GM12878 (cell line): ENCODE measurements at regions not wholly inside any gene's neighbourhood (a gene's known extent, or its start where the extent isn't known, plus 50 kb on each side); places are given as distances from the start of the nearest gene placed in this dataset.
A peak's percentile ranks its signal among the peaks of the same experiment; 100 is the strongest.

Source experiments
- ATAC-seq: fragments of 200-7000 bp; cut with Tn5 transposase; 3 replicates; pipeline ENCODE4 v1.9.1; 2020; ENCODE audit warnings: mild to moderate bottlenecking, moderate library complexity
- BruUV-seq: library from RNA; stranded (reverse); fragments of 400-500 nt; replicated peaks from 2 replicates; lab custom pipeline; 2021; lab: Mats Ljungman, UMichigan
- CTCF ChIA-PET: fragments of 300-600 bp; sonication (Branson Sonifier 250); formaldehyde crosslinking; extraction: SDS; loops from one replicate; lab custom pipeline; 2021; ENCODE audit warnings: inconsistent platforms; lab: Yijun Ruan, JAX
- POLR2A ChIA-PET: fragments of 350-600 bp; formaldehyde crosslinking; extraction: SDS; loops from one replicate; lab custom pipeline; 2021; ENCODE audit warnings: inconsistent platforms; lab: Charles Lee
- RAD21 ChIA-PET: fragments of 300-600 bp; sonication (Branson Sonifier 250); formaldehyde crosslinking; loops from one replicate; lab custom pipeline; 2023; ENCODE audit warnings: antibody characterized with exemption; ENCODE audit not compliant: unreplicated experiment; lab: Charles Lee
- SMC1A ChIA-PET: fragments of 300-600 bp; sonication (Branson Sonifier 250); formaldehyde crosslinking; loops from one replicate; lab custom pipeline; 2023; ENCODE audit not compliant: unreplicated experiment, uncharacterized antibody; lab: Charles Lee
- DNase-seq: peaks from one replicate; pipeline ENCODE4 v3.0.0-alpha.2; 2011; ENCODE audit warnings: low read depth, low spot score
- FAIRE-seq: peaks from 3 replicates; lab custom pipeline; 2011; peaks lifted over from hg19 to GRCh38; lab: Jason Lieb, UNC
- H2AFZ ChIP-seq: 2 replicates; pipeline ENCODE4 v1.6.0; 2011; ENCODE audit warnings: low read depth, low read length, control low read depth; ENCODE audit not compliant: control insufficient read depth
- H3K27ac ChIP-seq: 2 replicates; pipeline ENCODE4 v1.5.1; 2011; ENCODE audit warnings: control low read depth; ENCODE audit not compliant: control insufficient read depth, insufficient read depth
- H3K27me3 ChIP-seq, 2 experiments: replicated peaks in 1 of 2; 2 replicates each; pipeline versions ENCODE4 v1.6.0 to v1.6.1; 2011; ENCODE audit warnings: low read length in 1 of 2; ENCODE audit not compliant: control insufficient read depth in 2 of 2, insufficient read depth in 2 of 2
- H3K36me3 ChIP-seq, 2 experiments: 2 replicates each; pipeline ENCODE4 v1.5.1; 2011; ENCODE audit warnings: low read length in 1 of 2; ENCODE audit not compliant: control insufficient read depth in 2 of 2, insufficient read depth in 2 of 2
- H3K4me1 ChIP-seq: 2 replicates; pipeline ENCODE4 v1.6.1; 2011; ENCODE audit warnings: mild to moderate bottlenecking, low read length, moderate library complexity, mixed read lengths; ENCODE audit not compliant: control insufficient read depth, insufficient read depth
- H3K4me2 ChIP-seq: 2 replicates; pipeline ENCODE4 v1.6.0; 2011; ENCODE audit warnings: control low read depth; ENCODE audit not compliant: control insufficient read depth, insufficient read depth
- H3K4me3 ChIP-seq: fragments of 200-600 bp; sonication (generic); 2 replicates; pipeline ENCODE4 v1.5.1; 2016
- H3K79me2 ChIP-seq: 2 replicates; pipeline ENCODE4 v1.6.0; 2011; ENCODE audit warnings: low read length; ENCODE audit not compliant: control insufficient read depth, insufficient read depth
- H3K9ac ChIP-seq: 2 replicates; pipeline ENCODE4 v1.8.0; 2011; ENCODE audit warnings: low read length, control low read depth, mixed read lengths; ENCODE audit not compliant: control insufficient read depth, insufficient read depth
- H3K9me3 ChIP-seq: replicated peaks from 3 replicates; pipeline ENCODE4 v1.5.1; 2011; ENCODE audit warnings: mild to moderate bottlenecking, low read length; ENCODE audit not compliant: control insufficient read depth, insufficient read depth
- H4K20me1 ChIP-seq: 2 replicates; pipeline ENCODE4 v1.6.0; 2011; ENCODE audit not compliant: control insufficient read depth, insufficient read depth
- CEBPB ChIP-seq, 2 experiments: fragments of 150-350 bp in 1 of 2; IDR thresholded peaks; 2 replicates each; pipeline ENCODE4 v1.6.1; 2012 to 2014; ENCODE audit warnings: low read depth in 2 of 2, low read length in 2 of 2, borderline replicate concordance in 1 of 2, inconsistent platforms in 1 of 2
- HDAC6 ChIP-seq: fragments of 200-600 bp; sonication (generic); IDR thresholded peaks from one replicate; pipeline ENCODE4 v1.8.0; 2017; ENCODE audit warnings: antibody characterized with exemption; ENCODE audit not compliant: unreplicated experiment
- KLF5 ChIP-seq: fragments of 450-650 bp; IDR thresholded peaks from 2 replicates; pipeline ENCODE4 v1.6.1; 2014; ENCODE audit warnings: mild to moderate bottlenecking; ENCODE audit not compliant: partially characterized antibody
- MEF2A ChIP-seq: IDR thresholded peaks from 2 replicates; pipeline ENCODE4 v1.6.1; 2011; ENCODE audit warnings: low read depth, mild to moderate bottlenecking, low read length, moderate library complexity; ENCODE audit not compliant: insufficient read depth
- RAD21 ChIP-seq: IDR thresholded peaks from 2 replicates; pipeline ENCODE4 v1.6.1; 2011; ENCODE audit warnings: mild to moderate bottlenecking, low read depth, low read length, moderate library complexity; ENCODE audit not compliant: insufficient read depth
- SMC3 ChIP-seq: IDR thresholded peaks from 2 replicates; pipeline ENCODE4 v1.6.1; 2011; ENCODE audit warnings: low read length, improper control_type of control experiment, borderline replicate concordance
- WGBS: methylation state at CpG from one replicate; pipeline ENCODE4 v1.1.6; 2016; ENCODE audit warnings: low lambda C conversion rate; ENCODE audit not compliant: insufficient replicate concordance, insufficient coverage; ENCODE audit errors: missing lambda C conversion rate; 5-methylcytosine and 5-hydroxymethylcytosine counted together
- in situ Hi-C: fragments of 300-500 bp; cut with MboI; formaldehyde crosslinking; loops from 9 replicates; pipeline ENCODE4 v1.14.3; 2018; ENCODE audit warnings: mixed read lengths
- intact Hi-C: fragments of 100-400 bp; cut with micrococcal nuclease; formaldehyde crosslinking; loops from one replicate; pipeline ENCODE4 v1.14.2; 2022; ENCODE audit not compliant: unreplicated experiment
- TF ChIP-seq, protein P1 (sequence below): IDR thresholded peaks from 2 replicates; pipeline ENCODE4 v1.6.1; 2012; ENCODE audit warnings: mild to moderate bottlenecking, low read depth, low read length
- TF ChIP-seq, protein P2 (sequence below): fragments of 450-650 bp; conservative IDR thresholded peaks from 2 replicates; pipeline ENCODE4 v1.6.1; 2017; ENCODE audit warnings: mild to moderate bottlenecking, moderate library complexity

DNA sequence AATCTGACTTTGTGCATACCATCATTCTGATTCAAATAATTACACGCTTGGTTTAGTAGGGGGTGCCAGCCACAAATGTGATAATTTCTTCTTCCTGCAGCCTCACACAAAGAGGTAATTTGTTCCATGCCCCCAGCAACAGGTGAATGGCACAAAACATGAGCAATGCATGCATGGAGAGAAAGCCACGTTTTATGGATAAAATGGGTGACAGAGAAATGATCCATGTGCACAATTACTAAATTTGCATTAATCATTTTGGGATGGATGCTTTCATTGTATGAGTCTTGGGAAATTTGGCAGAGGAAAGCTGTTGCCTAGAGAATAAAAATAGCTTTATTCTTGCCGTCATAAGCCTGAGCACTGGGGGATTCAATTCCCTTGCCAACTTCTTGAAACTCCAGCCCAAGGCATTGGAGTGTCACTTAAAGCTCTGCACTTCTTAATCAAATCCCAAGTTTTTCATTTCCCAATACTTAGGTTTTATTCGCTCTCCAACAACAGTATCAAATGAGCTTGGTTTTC, 411.6 kb downstream of the GBE1 start:
- Histone ChIP-seq H3K79me2 (no peaks in the 10 kb centered on the region), H3K9ac (no peak overlapping the region), H3K27ac (no peak overlapping the region), H3K27me3 (no peaks in the 10 kb centered on the region), H4K20me1 (no peaks in the 10 kb centered on the region), H3K4me1 (no peaks in the 10 kb centered on the region), H3K4me3 (no peak overlapping the region), H3K36me3 (no peaks in the 10 kb centered on the region), H3K4me2 (no peak overlapping the region), H3K9me3 (no peaks in the 10 kb centered on the region), H2AFZ (no peak overlapping the region)
- ChIA-PET SMC1A (interaction anchor here (0.6 to 0.8 kb wide), 2 partner anchors 26 to 556 kb away, joined by 3 read pairs; no protein-coding TSS in a partner anchor), POLR2A (no interaction called here), RAD21 (no interaction called here), CTCF (interaction anchor here (0.7 to 2.6 kb wide), 2 partner anchors 10 to 48 kb away, joined by 4 to 10 read pairs; no protein-coding TSS in a partner anchor)
- in situ Hi-C loops (no loop called here), intact Hi-C loops (no loop called here)
- TF ChIP-seq MEF2A (no peak), CEBPB (IDR thresholded peaks at IDR 0.05; ENCODE audit: borderline replicate concordance in 1 of 2, low read depth in 2 of 2, low read length in 2 of 2) (no peak)
- no TSS peak for BruUV-seq
- FAIRE-seq (no peak), ATAC-seq (no peak), DNase-seq (no peak)
- WGBS: 15% methylated on average over 4 of the region's 4 CpGs

DNA sequence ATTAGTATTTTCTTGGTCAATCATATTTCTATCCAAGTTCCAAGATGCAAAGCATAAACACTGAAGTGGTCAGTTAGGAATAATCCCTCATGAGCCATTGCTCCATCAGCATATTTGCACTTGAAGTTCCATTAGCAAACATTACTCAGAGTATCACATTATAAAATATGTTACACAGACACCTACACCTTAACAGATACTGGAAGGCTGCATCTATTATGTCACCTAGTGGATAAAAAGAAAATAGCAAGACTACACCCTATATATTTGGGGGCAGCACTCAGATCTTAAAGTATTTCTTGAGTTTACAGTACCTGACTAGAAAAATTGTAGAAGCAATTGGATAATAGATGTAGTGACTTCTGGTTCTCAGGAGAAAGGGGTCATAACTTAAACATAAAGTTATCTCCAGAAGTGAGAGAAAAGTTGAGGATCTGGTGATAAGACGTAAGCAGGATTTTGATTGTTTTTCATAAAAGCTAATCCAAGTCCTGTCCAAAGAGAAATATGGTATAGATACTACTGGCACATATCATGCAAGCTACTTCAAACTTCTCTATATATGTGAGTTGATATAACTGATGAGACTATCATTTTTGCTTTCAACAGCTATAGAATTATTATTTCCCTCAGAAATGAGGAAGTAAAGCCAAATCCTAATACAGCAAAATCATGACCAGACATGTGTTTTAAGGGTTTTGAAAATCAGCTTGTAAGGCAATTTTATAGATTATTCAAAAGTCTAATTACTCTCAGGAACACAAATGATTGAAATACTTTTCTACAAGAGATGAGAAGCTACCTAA, 422.2 kb downstream of the GBE1 start:
- H3K9me3 ChIP-seq: no peaks in the 10 kb centered on the region
- ChIA-PET CTCF (interaction anchor here (0.6 to 3.8 kb wide), 14 partner anchors 10 to 554 kb away, joined by 3 to 52 read pairs (median 4); no protein-coding TSS in a partner anchor), POLR2A (no interaction called here), RAD21 (interaction anchor here (0.8 to 1.4 kb wide), 3 partner anchors 14 to 38 kb away, joined by 3 to 4 read pairs (median 4); no protein-coding TSS in a partner anchor), SMC1A (interaction anchor here (0.6 to 3.6 kb wide), 5 partner anchors 12 to 51 kb away, joined by 3 to 27 read pairs (median 3); no protein-coding TSS in a partner anchor)
- no peak for DNase-seq
- no peaks in the 10 kb centered on the region for H3K79me2 ChIP-seq
- no peaks in the 10 kb centered on the region for H3K36me3 ChIP-seq
- no peak overlapping the region for H3K9ac ChIP-seq
- BruUV-seq: no TSS peak
- H3K4me3 ChIP-seq: no peak overlapping the region
- H2AFZ ChIP-seq: no peak overlapping the region
- 96% methylated on average over 1 of the region's 1 CpG for WGBS
- H4K20me1 ChIP-seq: no peaks in the 10 kb centered on the region
- H3K27ac ChIP-seq: no peak overlapping the region
- in situ Hi-C loops (no loop called here), intact Hi-C loops (no loop called here)
- no peaks in the 10 kb centered on the region for H3K4me1 ChIP-seq
- H3K27me3 ChIP-seq: no peaks in the 10 kb centered on the region
- FAIRE-seq: no peak
- no peak overlapping the region for H3K4me2 ChIP-seq
- peak; percentile 92 for ATAC-seq
- TF ChIP-seq, protein P1, sequence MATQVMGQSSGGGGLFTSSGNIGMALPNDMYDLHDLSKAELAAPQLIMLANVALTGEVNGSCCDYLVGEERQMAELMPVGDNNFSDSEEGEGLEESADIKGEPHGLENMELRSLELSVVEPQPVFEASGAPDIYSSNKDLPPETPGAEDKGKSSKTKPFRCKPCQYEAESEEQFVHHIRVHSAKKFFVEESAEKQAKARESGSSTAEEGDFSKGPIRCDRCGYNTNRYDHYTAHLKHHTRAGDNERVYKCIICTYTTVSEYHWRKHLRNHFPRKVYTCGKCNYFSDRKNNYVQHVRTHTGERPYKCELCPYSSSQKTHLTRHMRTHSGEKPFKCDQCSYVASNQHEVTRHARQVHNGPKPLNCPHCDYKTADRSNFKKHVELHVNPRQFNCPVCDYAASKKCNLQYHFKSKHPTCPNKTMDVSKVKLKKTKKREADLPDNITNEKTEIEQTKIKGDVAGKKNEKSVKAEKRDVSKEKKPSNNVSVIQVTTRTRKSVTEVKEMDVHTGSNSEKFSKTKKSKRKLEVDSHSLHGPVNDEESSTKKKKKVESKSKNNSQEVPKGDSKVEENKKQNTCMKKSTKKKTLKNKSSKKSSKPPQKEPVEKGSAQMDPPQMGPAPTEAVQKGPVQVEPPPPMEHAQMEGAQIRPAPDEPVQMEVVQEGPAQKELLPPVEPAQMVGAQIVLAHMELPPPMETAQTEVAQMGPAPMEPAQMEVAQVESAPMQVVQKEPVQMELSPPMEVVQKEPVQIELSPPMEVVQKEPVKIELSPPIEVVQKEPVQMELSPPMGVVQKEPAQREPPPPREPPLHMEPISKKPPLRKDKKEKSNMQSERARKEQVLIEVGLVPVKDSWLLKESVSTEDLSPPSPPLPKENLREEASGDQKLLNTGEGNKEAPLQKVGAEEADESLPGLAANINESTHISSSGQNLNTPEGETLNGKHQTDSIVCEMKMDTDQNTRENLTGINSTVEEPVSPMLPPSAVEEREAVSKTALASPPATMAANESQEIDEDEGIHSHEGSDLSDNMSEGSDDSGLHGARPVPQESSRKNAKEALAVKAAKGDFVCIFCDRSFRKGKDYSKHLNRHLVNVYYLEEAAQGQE: no peak
- peak; percentile 68; the same call in 1 of the 2 replicates for TF ChIP-seq SMC3
- TF ChIP-seq RAD21: peak; percentile 42
- no peak for TF ChIP-seq KLF5
- no peak for TF ChIP-seq HDAC6
- TF ChIP-seq, protein P2, sequence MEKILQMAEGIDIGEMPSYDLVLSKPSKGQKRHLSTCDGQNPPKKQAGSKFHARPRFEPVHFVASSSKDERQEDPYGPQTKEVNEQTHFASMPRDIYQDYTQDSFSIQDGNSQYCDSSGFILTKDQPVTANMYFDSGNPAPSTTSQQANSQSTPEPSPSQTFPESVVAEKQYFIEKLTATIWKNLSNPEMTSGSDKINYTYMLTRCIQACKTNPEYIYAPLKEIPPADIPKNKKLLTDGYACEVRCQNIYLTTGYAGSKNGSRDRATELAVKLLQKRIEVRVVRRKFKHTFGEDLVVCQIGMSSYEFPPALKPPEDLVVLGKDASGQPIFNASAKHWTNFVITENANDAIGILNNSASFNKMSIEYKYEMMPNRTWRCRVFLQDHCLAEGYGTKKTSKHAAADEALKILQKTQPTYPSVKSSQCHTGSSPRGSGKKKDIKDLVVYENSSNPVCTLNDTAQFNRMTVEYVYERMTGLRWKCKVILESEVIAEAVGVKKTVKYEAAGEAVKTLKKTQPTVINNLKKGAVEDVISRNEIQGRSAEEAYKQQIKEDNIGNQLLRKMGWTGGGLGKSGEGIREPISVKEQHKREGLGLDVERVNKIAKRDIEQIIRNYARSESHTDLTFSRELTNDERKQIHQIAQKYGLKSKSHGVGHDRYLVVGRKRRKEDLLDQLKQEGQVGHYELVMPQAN: no peak
